Muscle layer of colon (tissue), 2 donors: ENCODE measurements at regions not wholly inside any gene's neighbourhood (a gene's known extent, or its start where the extent isn't known, plus 50 kb on each side); places are given as distances from the start of the nearest gene placed in this dataset.
"Not testable (repeated sequence)": the region's sequence is repeated elsewhere in the genome, so short reads cannot be mapped to it uniquely, and the experiment has no call there.

Experiments
- H3K27ac ChIP-seq: one replicate; pipeline ENCODE4 v1.7.0; 2013; ENCODE audit warnings: low read depth, mild to moderate bottlenecking, low read length, moderate library complexity
- H3K27me3 ChIP-seq, 2 donors: one replicate each; pipeline ENCODE4 v1.7.0; 2013; ENCODE audit warnings: low read length in 2 of 2, mild to moderate bottlenecking in 2 of 2; ENCODE audit not compliant: insufficient read depth in 2 of 2, control insufficient read depth in 1 of 2
- H3K36me3 ChIP-seq: one replicate; pipeline ENCODE4 v1.7.0; 2013; ENCODE audit warnings: mild to moderate bottlenecking, low read length; ENCODE audit not compliant: insufficient read depth
- H3K4me1 ChIP-seq: one replicate; pipeline ENCODE4 v1.7.0; 2013; ENCODE audit warnings: mild to moderate bottlenecking, low read length; ENCODE audit not compliant: insufficient read depth
- H3K4me3 ChIP-seq, 2 donors: one replicate each; pipeline ENCODE4 v1.7.0; 2013; ENCODE audit warnings: low read length in 2 of 2, low read depth in 1 of 2, mild to moderate bottlenecking in 1 of 2, moderate library complexity in 1 of 2
- H3K9ac ChIP-seq: one replicate; pipeline ENCODE4 v1.7.0; 2013; ENCODE audit warnings: low read length
- H3K9me3 ChIP-seq: one replicate; pipeline ENCODE4 v1.7.0; 2013; ENCODE audit warnings: mild to moderate bottlenecking, low read length
- donor health status: abdominal sarcoma.
- donor health status: Adenocarcinoma of cecum.

DNA sequence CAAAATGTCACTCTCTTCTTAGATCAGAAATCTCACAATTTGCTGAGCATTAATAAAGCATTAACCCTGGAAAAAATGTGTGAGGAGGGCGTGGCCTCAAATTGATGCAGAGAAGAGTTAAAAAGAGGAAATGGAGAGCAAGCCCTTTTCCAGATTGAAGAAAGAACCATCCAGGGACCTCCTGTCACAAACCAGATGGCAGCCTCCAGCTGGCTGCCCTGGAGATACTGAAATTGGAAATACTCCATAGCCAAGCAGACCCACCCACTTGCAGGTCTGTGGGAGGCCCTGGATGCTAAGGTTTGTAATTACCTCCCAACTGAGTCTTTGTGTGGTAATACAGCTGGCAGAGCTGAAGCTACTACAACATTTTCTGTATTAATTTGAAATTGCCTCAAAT lies 214.9 kb downstream of the IL20RB start:
- Histone ChIP-seq H3K4me1 (no peaks in the 10 kb centered on the region), H3K36me3 (no peaks in the 10 kb centered on the region), H3K4me3 (no peak overlapping the region), H3K9me3 (no peaks in the 10 kb centered on the region), H3K27ac (no peak overlapping the region), H3K9ac (no peak overlapping the region), H3K27me3 (no peaks in the 10 kb centered on the region)

DNA sequence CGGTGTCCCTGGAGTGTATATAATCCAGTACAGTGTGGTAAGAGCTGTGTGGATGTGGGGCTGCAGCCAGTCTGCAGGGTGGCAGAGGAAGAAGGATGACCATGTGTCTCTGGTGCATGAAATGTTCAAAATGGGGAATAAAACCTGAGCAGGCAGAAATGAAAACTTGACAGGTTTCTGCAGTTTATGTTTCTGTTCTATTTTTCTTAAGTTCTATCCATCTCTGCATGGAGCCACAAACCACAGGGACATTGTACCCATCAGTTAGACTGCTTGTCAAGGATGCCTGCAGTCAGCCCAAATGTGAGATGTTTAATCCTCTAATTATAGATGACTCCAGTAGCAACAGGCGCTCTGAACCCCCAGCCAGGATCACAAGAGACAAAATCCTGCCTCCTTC lies 216.7 kb downstream of the IL20RB start:
- no peaks in the 10 kb centered on the region for H3K9me3 ChIP-seq
- no peaks in the 10 kb centered on the region for H3K36me3 ChIP-seq
- no peak overlapping the region for H3K27ac ChIP-seq
- no peak overlapping the region for H3K4me3 ChIP-seq
- H3K9ac ChIP-seq, result no peak overlapping the region
- H3K4me1 ChIP-seq, result no peaks in the 10 kb centered on the region
- no peaks in the 10 kb centered on the region for H3K27me3 ChIP-seq

DNA sequence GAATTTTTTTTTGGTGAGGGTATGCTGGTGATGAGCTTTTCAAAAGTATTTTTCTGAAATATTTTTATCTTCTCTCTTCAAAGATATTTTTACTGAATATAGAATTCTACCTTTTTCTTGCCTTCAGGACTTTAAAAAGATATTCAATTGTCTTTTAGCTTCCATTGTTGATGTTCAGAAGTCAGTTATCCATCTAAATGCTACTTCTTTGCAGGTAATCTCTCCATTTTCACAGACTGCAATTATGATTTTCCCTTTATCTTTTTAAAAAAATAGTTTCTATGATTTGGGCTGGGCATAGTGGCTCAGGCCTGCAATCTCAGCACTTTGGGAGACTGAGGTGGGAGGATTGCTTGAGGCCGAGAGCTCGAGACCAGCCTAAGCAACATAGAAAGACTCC lies 222.4 kb downstream of the IL20RB start:
- Histone ChIP-seq H3K4me3 (no peak overlapping the region), H3K36me3 (no peaks in the 10 kb centered on the region), H3K27me3 (no peaks in the 10 kb centered on the region), H3K9ac (no peak overlapping the region), H3K9me3 (no peaks in the 10 kb centered on the region), H3K4me1 (no peaks in the 10 kb centered on the region), H3K27ac (no peak overlapping the region)

DNA sequence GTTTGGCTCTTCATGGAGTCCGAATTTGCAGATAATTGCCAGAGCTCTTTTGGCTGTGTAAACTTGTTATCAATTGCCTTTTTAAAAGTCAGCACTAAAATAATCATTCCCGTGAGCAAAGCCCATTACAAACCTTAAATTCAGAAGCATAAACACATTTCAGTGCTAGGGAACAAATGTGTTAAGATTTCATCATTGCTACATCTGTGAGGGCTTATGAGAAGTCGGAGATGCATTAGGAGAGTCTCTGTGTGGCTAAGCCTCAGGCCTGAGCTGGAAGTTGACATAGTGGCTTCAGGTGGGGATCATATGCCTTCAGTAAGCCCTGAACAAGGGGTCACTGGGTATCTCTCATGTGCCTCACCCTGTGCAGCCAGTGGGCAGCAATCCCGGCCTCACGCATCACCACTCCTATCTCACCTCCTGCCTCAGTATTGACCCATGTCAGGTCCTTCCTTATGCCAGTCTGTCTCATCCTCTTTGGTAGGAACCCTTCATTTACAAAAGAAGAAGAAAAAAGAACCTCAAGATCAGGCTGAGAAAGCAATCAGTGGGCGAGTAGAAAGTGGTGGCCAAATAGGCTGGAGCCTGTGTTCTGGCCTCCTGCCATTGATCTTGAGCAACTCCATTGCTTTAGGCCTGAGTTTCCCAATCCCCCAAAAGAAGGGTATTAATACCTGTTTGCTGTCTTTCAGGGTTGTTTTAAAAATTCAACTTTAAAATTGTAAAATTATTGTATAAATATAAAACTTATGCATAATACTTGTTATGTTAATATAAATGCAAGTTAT lies 233.5 kb downstream of the IL20RB start:
- Histone ChIP-seq H3K36me3 (no peaks in the 10 kb centered on the region), H3K4me3 (no peak overlapping the region), H3K27me3 (no peaks in the 10 kb centered on the region), H3K9me3 (no peaks in the 10 kb centered on the region), H3K4me1 (no peaks in the 10 kb centered on the region), H3K9ac (no peak overlapping the region), H3K27ac (no peak overlapping the region)

DNA sequence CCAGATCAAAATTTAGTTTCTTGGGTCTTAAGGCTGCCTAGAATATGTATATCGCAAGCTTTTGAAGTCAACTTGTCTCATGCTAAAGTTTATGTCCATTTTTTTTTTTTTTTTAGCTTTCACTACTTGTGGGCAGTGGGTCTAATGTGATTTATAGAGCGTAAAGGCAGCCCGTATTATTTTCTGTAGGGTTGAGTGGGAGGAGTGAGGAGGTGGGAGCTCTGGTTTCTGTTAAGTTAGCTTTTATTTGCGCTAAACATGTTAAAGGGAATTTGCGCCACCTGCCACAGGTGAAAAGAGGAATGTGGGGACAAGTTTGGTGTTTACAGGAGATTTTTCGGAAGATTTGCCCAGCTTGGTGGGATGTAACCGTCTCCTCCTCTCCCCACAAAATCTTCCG lies 234.2 kb downstream of the IL20RB start:
- H3K4me1 ChIP-seq, result no peaks in the 10 kb centered on the region
- H3K9ac ChIP-seq, result no peak overlapping the region
- H3K9me3 ChIP-seq, result no peaks in the 10 kb centered on the region
- no peaks in the 10 kb centered on the region for H3K36me3 ChIP-seq
- H3K27ac ChIP-seq, result no peak overlapping the region
- H3K4me3 ChIP-seq, result no peak overlapping the region
- H3K27me3 ChIP-seq, result no peaks in the 10 kb centered on the region

DNA sequence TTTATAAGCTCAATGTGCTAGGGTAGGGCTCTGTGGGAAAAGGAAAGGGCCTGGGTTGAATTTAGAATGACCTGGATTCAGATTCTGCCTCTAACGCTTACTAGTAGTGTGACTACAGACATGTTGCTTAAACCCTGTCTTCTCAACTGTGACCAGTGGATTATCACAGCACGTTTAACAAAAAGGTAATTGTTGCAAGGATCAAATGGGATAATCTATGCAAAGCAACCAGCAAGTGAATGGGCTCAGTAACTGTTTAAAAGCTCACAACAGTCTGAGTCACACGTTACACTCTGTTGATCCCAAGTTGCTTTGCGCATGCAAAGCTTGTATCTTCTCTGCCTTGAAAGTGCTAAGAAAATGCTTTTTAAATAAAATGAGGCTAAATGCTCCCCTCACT lies 236.5 kb downstream of the IL20RB start:
- Histone ChIP-seq H3K27me3 (no peaks in the 10 kb centered on the region), H3K4me1 (no peaks in the 10 kb centered on the region), H3K9ac (no peak overlapping the region)

DNA sequence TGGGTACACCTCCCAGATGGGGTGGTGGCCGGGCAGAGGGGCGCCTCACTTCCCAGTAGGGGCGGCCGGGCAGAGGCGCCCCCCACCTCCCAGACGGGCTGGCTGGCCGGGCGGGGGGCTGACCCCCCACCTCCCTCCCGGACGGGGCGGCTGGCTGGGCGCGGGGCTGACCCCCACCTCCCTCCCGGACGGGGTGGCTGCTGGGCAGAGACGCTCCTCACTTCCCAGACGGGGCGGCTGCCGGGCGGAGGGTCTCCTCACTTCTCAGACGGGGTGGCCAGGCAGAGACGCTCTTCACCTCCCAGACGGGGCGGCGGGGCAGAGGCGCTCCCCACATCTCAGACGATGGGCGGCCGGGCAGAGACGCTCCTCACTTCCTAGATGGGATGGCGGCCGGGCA lies 240.6 kb downstream of the IL20RB start:
- H3K27me3 ChIP-seq, H3K4me3 ChIP-seq, H3K27ac ChIP-seq, H3K4me1 ChIP-seq, H3K9me3 ChIP-seq, H3K9ac ChIP-seq, H3K36me3 ChIP-seq: not testable (repeated sequence)

More for the DNA sequence above, 236.5 kb downstream of the IL20RB start:
- Histone ChIP-seq H3K4me3 (no peak overlapping the region), H3K9me3 (no peaks in the 10 kb centered on the region), H3K27ac (no peak overlapping the region), H3K36me3 (no peaks in the 10 kb centered on the region)

DNA sequence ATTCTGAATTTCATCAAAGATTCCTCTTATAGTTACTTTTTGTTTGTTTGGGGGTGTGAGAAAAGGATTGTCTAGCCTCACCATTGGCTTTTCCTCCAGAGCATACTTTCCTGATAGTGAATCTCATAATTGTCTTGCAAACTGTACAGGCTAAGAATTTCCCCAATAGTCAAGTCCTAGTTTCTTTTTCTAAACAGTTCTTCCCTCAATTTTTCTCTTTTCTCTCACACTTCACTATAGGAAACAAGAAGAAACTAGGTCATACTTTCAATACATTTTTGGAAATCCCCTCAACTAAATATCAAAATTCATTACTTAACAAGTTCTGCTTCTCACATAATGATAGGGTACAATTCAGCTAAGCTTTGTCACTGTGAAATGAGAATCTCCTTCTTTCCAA lies 241.9 kb downstream of the IL20RB start:
- H3K9me3 ChIP-seq, result no peaks in the 10 kb centered on the region
- no peaks in the 10 kb centered on the region for H3K36me3 ChIP-seq
- no peaks in the 10 kb centered on the region for H3K27me3 ChIP-seq
- no peak overlapping the region for H3K4me3 ChIP-seq
- H3K27ac ChIP-seq, result no peak overlapping the region
- no peak overlapping the region for H3K9ac ChIP-seq
- peaks cover 4% of the 10 kb centered on the region for H3K4me1 ChIP-seq

DNA sequence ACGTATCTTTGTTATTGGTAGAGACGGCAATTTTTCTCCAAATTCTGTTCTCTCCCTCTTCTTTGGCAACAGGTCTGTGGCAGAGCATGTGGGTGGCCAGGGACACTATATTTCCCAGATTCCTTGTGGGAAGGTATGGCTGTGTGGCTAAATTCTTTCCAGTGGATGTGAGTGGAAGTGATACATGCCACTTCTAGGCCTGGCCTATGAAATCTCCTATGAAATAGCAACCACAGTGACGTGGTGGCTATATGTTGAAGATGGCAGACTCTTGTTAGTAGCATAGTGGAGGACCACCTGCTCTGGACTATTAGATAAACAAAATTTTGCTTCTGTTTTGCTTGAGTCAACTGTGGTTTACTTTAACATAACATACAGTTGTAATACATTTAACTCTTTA lies 243.3 kb downstream of the IL20RB start:
- Histone ChIP-seq H3K4me1 (peaks cover 14% of the 10 kb centered on the region), H3K9me3 (no peaks in the 10 kb centered on the region), H3K4me3 (no peak overlapping the region), H3K27ac (no peak overlapping the region), H3K27me3 (no peaks in the 10 kb centered on the region), H3K9ac (no peak overlapping the region), H3K36me3 (no peaks in the 10 kb centered on the region)

DNA sequence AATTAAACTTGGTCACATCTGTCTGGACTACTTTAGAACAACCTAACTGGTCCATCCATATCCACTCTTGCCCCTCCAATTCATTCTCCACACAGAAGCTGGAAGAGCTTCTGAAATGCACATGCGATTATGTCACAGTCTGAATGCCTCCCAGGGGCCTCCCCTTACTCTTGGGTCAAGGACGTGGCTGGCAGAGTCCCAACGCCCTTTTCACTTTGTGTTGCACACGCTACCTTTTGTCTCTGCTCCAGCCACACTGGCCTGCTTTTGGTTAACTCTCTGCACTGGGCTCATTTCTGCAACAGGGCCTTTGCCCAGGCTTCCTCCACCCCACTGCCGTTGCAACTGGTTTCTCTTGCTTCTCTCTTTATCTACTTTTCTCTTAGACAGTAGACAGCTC lies 245.2 kb downstream of the IL20RB start:
- Histone ChIP-seq H3K27me3 (no peaks in the 10 kb centered on the region), H3K9ac (no peak overlapping the region), H3K27ac (no peak overlapping the region), H3K4me3 (no peak overlapping the region), H3K4me1 (peaks cover 14% of the 10 kb centered on the region), H3K9me3 (no peaks in the 10 kb centered on the region), H3K36me3 (no peaks in the 10 kb centered on the region)

DNA sequence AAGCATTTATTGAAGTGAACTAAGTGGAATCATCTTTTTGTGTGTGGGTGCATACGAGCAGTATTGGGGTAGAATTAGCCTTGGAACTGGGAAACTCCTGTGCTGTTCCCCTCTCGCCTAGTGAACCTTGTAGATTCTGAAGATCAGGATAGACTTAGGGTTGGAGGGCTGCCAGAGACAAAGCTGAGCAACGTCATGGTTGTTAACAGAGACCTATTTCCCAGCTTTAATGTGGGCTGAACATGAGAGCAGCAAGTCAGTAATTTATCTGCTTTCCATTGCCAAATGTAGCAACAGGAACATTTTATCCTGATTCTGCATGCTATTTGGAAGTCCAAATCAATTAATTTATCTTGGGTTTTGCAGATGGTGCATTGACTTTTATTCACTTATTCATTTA lies 246.6 kb downstream of the IL20RB start:
- H3K27ac ChIP-seq, result no peak overlapping the region
- no peak overlapping the region for H3K9ac ChIP-seq
- H3K4me3 ChIP-seq, result no peak overlapping the region
- H3K27me3 ChIP-seq, result no peaks in the 10 kb centered on the region
- no peaks in the 10 kb centered on the region for H3K9me3 ChIP-seq
- no peaks in the 10 kb centered on the region for H3K36me3 ChIP-seq
- peaks cover 14% of the 10 kb centered on the region for H3K4me1 ChIP-seq

DNA sequence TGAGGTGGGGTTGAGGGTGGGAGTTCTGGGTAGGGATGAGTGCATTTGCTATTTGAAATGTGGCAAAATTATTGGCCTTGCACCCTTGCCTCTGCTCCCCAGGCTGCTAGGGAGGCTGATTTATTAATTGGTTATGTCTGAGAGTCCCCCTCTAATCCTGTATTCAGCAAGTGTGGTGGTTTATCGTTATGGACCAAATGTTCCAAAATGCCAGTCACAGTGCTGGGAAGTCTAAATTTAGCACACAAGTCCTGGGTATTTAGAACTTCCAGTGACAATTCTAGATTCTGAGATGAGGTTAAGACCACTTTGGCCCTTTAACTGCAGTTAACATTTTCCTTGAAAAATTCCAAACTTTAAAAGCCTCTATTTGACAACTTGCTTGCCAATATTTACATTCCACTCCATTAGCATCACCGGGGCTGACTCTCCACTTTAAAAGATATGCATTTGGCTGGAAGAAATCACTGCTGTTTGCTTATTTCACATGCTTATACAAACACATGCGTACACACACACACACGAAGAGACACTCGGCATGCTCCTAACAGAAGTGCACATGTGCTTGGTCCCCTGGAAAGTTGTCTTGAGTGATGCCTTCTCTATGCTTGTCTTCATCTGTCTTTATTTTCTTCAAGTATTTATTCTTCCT lies 247.7 kb downstream of the IL20RB start:
- peaks cover 14% of the 10 kb centered on the region for H3K4me1 ChIP-seq
- H3K9ac ChIP-seq, result no peak overlapping the region
- H3K9me3 ChIP-seq, result no peaks in the 10 kb centered on the region
- no peaks in the 10 kb centered on the region for H3K36me3 ChIP-seq
- H3K27ac ChIP-seq, result no peak overlapping the region
- H3K4me3 ChIP-seq, result no peak overlapping the region
- no peaks in the 10 kb centered on the region for H3K27me3 ChIP-seq
